ENCODE measurements at regions not wholly inside any gene's neighbourhood (a gene's known extent, or its start where the extent isn't known, plus 50 kb on each side); places are given as distances from the start of the nearest gene placed in this dataset.

DNA sequence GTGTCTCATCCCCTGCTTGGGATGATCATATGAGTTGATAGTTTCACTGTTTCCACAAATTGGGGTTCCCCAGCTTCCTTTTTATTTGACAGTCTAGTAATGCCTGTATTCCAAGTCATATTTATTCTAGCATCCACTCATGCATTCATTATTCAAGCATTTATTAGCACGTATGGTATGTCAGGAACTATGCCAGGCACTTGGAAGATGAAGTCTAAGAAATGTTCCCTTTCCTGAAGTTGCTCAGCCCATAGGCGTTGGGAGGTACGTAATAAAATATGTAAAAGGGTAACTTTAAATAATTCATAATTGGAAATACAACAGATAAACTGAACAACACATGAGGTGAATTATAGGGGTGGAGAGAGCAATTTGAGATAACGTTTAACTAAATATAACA, 338.0 kb upstream of the MAF start:
- TF ChIP-seq, protein P1, sequence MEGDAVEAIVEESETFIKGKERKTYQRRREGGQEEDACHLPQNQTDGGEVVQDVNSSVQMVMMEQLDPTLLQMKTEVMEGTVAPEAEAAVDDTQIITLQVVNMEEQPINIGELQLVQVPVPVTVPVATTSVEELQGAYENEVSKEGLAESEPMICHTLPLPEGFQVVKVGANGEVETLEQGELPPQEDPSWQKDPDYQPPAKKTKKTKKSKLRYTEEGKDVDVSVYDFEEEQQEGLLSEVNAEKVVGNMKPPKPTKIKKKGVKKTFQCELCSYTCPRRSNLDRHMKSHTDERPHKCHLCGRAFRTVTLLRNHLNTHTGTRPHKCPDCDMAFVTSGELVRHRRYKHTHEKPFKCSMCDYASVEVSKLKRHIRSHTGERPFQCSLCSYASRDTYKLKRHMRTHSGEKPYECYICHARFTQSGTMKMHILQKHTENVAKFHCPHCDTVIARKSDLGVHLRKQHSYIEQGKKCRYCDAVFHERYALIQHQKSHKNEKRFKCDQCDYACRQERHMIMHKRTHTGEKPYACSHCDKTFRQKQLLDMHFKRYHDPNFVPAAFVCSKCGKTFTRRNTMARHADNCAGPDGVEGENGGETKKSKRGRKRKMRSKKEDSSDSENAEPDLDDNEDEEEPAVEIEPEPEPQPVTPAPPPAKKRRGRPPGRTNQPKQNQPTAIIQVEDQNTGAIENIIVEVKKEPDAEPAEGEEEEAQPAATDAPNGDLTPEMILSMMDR (IDR thresholded peaks at IDR 0.05; ENCODE audit: low read depth, low read length, poor library complexity, severe bottlenecking) = no peak
- TF ChIP-seq EZH2phosphoT487 (IDR thresholded peaks at IDR 0.05; ENCODE audit: borderline replicate concordance, low read length) = no peak

Measured in DOHH2 (cell line).